Activated naive CD4-positive, alpha-beta T cell treated with anti-CD3 and anti-CD28 coated beads, Interleukin-2, amount 50 U/mL, for 72 hours (primary cell): ENCODE measurements at regions not wholly inside any gene's neighbourhood (a gene's known extent, or its start where the extent isn't known, plus 50 kb on each side); places are given as distances from the start of the nearest gene placed in this dataset.

Source experiments
- ATAC-seq, 2 donors: fragments of 150-1000 bp; cut with Tn5 transposase; 2 replicates each; pipeline ENCODE4 v1.10.0; 2021; ENCODE audit warnings: mild to moderate bottlenecking in 2 of 2, moderate library complexity in 2 of 2
- DNase-seq, 2 donors: peaks; one replicate each; pipeline ENCODE4 v3.0.0; 2021 to 2022; ENCODE audit warnings: low spot score in 2 of 2
- H3K27ac Mint-ChIP-seq, 2 donors: one replicate each; pipeline ENCODE4 v1.8.0; 2022; ENCODE audit warnings: mild to moderate bottlenecking in 2 of 2, mixed read lengths in 2 of 2
- H3K36me3 Mint-ChIP-seq, 2 donors: one replicate each; pipeline ENCODE4 v1.8.0; 2022; ENCODE audit warnings: mixed read lengths in 2 of 2
- H3K9me3 Mint-ChIP-seq, 2 donors: one replicate each; pipeline ENCODE4 v1.8.0; 2022; ENCODE audit warnings: mixed read lengths in 2 of 2

DNA sequence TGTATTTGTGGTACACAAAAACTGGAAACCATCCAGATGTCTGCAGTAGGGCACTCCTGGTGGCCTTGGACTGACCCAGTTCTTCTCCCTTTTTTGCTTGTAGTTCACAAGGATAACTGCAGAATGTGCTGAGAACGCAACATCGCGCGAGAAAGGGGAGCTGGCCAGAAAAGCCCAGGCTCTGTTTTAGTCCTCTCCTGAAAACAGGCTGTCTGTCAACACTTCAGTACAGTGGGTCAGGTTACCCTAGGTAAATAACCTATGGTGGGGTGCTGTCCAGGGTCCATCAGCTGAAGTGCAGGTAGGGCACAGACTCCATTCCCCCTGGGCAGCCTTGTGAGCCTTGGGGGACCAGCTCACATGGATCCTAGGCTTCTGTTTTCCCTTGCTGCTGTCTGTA lies 495.8 kb downstream of the MDFIC start:
- no peak overlapping the region for H3K27ac Mint-ChIP-seq
- no peaks in the 10 kb centered on the region for H3K9me3 Mint-ChIP-seq

DNA sequence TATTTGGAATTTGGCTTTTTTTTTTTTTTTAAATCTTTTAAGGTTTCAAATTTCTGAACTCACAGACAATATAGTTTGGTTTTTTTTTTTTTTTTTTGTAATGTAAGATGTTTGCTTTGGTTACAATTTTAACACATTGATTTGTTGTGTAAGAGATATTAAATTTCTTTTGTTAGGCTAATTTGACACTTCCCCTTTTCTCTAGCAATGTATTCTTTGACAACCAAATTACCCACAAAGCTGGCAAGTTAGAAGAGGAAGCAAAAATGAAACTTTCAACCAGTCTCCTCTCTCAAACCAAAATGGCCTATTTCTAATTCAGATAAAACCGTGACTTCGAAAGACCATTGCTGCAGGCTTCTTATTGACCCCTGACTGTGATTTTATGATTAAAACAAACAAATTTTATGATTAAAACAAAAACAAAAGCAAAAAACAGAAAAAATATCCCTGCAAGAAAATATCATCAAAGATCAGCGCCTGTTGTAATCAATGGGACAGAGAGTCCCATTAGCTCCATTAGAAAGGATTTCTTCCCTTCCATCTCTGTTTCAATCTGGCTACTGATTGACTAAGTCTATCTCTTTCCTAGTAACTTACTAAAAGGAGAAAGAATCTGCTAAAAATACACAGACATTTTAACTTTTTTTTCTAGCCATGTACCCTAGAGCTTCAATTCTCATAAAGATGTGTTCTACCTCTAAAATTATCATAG lies 489.2 kb downstream of the MDFIC start:
- Mint-ChIP-seq H3K9me3 (no peaks in the 10 kb centered on the region), H3K36me3 (no peaks in the 10 kb centered on the region), H3K27ac (no peak overlapping the region)
- DNase-seq (no peak), ATAC-seq (no peak)

More for the DNA sequence above, 495.8 kb downstream of the MDFIC start:
- ATAC-seq, result no peak
- no peaks in the 10 kb centered on the region for H3K36me3 Mint-ChIP-seq
- no peak for DNase-seq

DNA sequence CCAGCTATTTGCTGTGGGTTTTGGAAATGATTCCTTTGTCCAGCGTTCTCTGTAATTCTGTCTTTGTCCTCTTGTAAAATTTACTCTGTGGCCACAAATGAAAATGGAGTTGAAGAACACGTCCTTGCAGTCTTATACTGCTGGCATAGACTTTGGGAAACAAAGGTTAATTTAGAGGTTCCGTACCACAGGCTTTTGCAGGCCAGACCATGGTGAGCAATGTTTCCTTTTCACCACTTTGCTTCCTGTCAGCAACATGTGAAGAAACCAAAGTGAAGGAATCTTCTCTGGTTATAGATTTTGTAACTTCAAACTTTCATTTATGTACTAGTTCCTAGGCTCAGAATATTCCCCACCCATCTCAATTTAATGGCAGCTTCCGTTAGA lies 488.5 kb downstream of the MDFIC start:
- Mint-ChIP-seq H3K9me3 (no peaks in the 10 kb centered on the region), H3K27ac (no peak overlapping the region), H3K36me3 (no peaks in the 10 kb centered on the region)
- ATAC-seq, result no peak
- DNase-seq, result no peak

DNA sequence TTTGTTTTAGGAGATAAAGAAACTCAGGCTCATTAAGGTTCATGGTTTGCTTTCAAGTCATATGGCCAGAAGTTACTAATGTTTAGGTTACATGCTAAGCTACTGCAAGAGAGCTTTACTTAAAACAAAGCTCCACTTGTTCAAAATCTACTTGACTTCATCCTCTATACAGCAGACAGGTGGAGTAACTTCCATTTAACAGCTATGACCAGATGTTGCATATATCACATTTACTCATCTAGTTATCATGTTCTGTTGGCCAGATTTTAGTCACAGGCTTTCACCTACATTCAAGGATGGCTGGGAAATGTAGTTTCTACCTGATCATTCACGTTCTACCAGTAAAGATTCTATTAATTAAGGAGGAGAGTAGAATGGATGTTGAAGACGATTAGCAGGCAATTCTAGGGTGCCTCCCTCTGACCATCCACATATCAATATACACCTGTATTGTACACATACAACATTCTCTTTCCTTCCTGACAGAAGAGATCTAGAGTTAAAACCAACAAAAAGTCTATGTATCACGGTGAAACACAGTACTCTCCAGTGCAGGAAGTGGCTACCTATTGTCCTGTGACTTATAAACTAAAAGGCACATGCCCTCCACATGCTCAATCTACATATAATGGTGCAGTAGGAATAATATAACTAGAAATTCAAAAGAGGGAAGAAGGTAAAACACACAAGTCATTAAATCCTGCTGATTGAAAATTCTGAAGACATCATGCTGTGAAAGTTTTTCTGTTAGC lies 488.0 kb downstream of the MDFIC start:
- no peaks in the 10 kb centered on the region for H3K9me3 Mint-ChIP-seq
- ATAC-seq (no peak), DNase-seq (no peak)
- no peaks in the 10 kb centered on the region for H3K36me3 Mint-ChIP-seq
- no peak overlapping the region for H3K27ac Mint-ChIP-seq

DNA sequence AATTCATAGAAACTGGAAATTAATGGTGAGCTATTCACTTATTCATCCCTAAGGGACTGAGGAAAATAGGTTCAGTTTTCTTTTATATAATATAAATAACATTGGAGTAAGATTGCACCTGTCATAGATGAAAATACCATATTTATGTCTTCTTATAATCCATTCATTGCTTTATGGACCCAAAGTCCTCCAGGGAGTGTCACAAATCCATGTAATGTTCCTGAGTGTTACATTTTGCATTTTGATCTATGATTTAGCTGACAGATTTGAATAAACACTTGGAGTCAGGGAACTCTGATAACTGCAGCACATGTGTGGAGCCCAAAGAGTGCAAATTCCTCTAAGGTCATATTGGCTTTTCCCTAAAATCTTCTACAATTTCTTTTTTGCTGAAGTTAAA lies 484.3 kb downstream of the MDFIC start:
- Mint-ChIP-seq H3K36me3 (no peaks in the 10 kb centered on the region), H3K9me3 (peaks cover 0 to 6% of the 10 kb centered on the region in 2 donors), H3K27ac (no peak overlapping the region)
- DNase-seq, result no peak
- no peak for ATAC-seq

DNA sequence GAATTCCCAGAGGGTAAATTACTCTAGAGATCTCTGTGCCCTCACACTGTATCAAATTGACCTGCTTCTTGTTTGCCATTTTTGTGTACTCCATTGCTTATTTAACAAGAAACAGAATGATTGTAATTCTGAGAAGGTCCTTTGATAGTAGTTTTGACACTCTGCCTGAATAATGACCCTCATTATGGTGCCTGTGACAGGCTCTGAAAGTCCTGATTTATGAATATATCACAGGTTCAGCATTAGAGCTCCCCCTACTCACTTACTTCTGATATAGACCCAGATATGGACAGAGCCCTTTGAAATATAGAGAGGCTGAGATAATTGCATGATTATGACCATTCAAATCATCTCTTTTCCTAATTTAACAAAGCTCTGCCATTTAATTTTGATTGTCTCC lies 465.2 kb downstream of the MDFIC start:
- Mint-ChIP-seq H3K36me3 (no peaks in the 10 kb centered on the region), H3K9me3 (peaks cover 0 to 3% of the 10 kb centered on the region in 2 donors)

DNA sequence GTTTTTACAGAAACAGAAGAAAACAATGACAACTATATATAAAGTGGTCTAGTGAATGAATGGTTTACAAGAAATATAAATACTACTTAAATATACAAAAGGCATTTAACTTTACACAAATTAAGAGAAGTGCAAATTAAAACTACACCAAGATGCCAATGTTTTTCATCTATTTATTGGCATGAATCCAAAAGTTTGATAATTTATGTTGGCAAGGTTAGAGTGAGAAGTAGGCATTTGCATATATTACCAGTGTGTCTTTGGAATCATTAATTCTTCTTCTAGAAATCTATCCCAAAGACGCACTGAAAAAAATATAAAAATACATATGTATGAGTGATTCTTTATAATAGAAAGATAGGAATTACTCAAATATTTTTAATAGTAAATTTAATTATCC lies 457.4 kb downstream of the MDFIC start:
- ATAC-seq (no peak), DNase-seq (no peak)
- Mint-ChIP-seq H3K27ac (no peak overlapping the region), H3K36me3 (no peaks in the 10 kb centered on the region), H3K9me3 (no peaks in the 10 kb centered on the region)

More for the DNA sequence above, 465.2 kb downstream of the MDFIC start:
- DNase-seq (no peak), ATAC-seq (no peak)
- no peak overlapping the region for H3K27ac Mint-ChIP-seq

DNA sequence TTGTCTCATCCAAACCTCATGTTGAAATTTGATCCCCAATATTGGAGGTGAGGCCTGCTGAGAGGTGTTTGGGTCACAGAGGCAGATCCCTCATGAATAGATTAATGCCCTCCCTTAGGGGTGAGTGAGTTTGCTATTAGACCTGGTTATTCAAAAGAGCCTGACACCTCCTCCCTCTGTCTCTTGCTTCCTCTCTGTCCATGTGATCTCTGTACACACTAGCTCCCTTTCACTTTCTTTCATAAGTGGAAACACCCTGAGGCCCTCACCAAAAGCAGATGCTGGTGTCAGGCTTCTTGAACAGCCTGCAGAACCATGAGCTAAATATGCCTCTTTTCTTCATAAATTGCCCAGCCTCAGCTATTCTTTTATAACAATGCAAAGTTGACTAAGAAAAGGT lies 447.1 kb downstream of the MDFIC start:
- ATAC-seq (no peak), DNase-seq (no peak)
- Mint-ChIP-seq H3K9me3 (no peaks in the 10 kb centered on the region), H3K27ac (no peak overlapping the region), H3K36me3 (no peaks in the 10 kb centered on the region)

DNA sequence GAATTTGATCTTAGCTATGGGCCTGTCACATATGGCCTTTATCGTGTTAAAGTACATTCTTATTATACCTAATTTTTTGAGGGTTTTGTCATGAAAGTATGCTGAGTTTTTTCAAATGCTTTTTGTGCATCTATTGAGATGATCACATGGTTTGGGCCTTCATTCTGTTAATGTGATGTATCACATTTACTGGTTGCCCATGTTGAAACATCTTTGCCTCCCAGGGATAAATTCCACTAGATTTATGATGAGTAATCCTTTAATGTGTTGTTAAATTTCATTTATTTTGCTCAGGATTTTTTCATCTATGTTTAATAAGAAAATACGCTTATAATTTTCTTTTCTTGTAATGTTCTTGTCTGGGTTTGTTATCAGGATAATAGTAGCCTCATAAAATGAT lies 442.0 kb downstream of the MDFIC start:
- Mint-ChIP-seq H3K9me3 (no peaks in the 10 kb centered on the region), H3K36me3 (no peaks in the 10 kb centered on the region), H3K27ac (no peak overlapping the region)
- ATAC-seq (no peak), DNase-seq (no peak)

DNA sequence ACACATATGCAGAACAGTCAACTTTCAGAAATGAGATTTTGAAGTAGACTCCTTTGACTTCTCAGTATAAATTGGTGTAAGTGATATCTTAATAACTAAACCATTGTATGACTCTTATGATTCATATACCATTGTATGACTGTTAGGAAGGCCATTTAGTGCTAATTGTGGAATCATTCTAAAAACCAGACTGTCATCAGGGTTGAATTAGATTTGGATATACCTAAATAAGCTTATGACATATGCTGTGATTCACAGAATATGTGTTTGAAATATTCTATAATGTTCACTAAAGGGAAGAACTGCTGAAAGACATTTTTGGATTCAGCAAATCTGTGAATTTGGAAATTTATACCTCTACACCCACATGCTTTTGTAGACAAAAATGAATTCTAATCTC lies 438.1 kb downstream of the MDFIC start:
- DNase-seq (no peak), ATAC-seq (no peak)
- Mint-ChIP-seq H3K27ac (no peak overlapping the region), H3K9me3 (no peaks in the 10 kb centered on the region), H3K36me3 (no peaks in the 10 kb centered on the region)

DNA sequence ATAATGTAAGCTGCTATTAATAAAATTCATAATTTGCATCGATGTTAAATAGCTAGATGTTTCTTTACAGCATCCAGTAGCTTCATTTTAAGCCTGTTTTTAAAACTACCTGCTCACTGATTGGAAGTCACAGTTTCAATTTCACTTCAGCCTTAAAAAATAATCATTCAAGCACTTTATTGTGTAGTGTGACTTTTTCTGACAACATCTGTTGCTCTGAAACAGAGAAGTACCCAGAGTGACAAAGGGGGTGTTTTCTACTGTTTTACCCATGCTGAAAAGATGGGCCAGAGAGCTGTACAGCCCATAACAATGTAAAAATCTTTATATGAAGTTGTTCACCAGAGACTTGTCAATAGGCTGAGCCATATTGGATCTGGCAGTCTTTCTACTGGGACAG lies 437.2 kb downstream of the MDFIC start:
- ATAC-seq, result no peak
- DNase-seq, result no peak
- H3K36me3 Mint-ChIP-seq, result no peaks in the 10 kb centered on the region
- no peak overlapping the region for H3K27ac Mint-ChIP-seq
- H3K9me3 Mint-ChIP-seq, result no peaks in the 10 kb centered on the region

DNA sequence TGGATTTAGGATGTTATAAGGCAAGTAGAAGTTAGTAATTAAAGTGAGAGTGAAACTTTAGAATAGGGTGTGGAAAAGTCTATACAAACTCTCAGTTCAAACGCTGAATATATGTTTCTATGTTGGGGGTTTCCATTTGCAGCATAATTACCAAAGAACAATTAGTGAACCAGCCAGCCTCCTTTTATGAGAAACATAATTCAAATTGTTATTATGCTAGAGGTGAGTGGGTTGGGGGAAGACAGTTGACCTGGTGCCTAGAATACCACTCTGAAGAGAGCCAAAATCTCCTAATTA lies 435.8 kb downstream of the MDFIC start:
- ATAC-seq (no peak), DNase-seq (no peak)
- H3K27ac Mint-ChIP-seq, result no peak overlapping the region
- no peaks in the 10 kb centered on the region for H3K9me3 Mint-ChIP-seq
- H3K36me3 Mint-ChIP-seq, result no peaks in the 10 kb centered on the region

DNA sequence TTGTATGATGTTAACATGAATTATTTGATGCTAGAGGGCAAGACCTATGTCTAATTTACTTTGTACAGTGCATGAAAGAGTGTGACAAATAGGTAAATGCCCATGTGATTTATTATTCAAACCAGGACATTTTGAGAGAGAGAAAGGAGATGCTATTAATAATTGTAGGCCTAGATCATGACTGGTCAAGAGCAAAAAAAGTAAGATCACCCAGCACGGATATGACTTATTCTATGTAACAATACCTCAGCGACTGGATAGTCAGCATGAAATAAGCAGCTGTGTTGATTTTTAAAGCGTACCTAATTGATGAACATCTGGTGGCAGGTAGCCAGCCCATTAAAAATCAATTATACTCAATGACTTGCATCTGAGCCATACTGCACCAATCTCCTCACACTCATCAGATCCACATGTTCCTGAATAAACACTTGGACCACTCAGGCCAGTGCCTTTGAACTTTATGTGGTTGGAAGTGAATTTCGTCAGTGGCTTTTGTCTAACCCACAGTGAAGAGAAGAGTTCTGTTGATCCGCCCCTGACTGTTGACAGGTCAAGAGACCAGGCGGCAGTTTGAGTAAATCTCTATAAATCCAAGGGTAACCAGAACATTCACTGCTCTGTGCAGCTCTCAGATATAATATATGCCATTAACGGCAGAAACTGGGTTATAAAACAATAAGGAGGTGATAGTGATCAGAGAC lies 435.3 kb downstream of the MDFIC start:
- DNase-seq, result no peak
- H3K27ac Mint-ChIP-seq, result no peak overlapping the region
- H3K9me3 Mint-ChIP-seq, result no peaks in the 10 kb centered on the region
- ATAC-seq, result no peak
- no peaks in the 10 kb centered on the region for H3K36me3 Mint-ChIP-seq

DNA sequence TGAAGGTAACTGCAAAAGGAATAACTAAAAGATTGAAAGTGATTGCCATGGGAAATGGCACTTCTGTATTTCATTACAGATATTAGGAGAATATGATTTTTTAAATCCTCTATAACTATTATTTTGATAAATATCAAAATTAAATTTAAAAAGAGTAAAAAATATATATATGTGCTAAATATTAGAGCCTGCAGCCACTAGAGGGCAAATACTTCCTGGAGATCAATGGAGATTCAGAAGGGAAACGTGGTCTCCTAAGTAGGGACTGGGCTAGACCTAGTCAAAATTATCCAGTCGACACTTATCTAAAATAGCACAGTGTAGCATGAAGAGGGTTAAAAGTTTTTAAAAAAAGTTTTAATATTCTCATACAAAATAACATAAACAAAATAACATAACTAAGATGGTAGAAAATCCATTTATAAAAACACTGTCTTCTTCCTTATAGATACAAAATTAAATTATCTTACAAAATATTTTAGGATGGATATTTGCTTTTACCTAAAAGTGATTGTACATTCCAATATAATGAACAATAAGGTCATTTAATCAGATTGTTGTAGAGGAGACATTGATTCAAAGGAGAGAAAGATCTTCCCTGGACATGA lies 434.3 kb downstream of the MDFIC start:
- Mint-ChIP-seq H3K9me3 (no peaks in the 10 kb centered on the region), H3K36me3 (no peaks in the 10 kb centered on the region), H3K27ac (no peak overlapping the region)
- DNase-seq (no peak), ATAC-seq (no peak)

DNA sequence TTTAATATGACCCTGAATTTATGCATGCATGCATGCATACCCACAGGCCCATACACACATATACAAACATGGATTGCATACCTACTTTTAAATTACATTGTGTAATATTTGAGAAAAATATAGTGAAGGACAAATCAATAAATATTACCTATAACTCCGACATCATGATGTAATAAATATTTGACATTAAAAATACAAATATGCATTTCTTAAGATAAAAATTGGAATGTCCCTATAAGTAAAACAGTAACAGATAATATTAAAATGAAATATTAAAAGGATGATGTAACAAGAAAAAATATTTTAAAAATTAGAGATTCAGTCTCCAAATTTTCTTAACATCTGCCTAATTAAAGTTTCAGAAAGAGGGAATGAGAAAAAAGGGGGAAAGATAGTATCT lies 433.0 kb downstream of the MDFIC start:
- no peak overlapping the region for H3K27ac Mint-ChIP-seq
- no peaks in the 10 kb centered on the region for H3K9me3 Mint-ChIP-seq
- H3K36me3 Mint-ChIP-seq, result no peaks in the 10 kb centered on the region
- ATAC-seq (no peak), DNase-seq (no peak)

DNA sequence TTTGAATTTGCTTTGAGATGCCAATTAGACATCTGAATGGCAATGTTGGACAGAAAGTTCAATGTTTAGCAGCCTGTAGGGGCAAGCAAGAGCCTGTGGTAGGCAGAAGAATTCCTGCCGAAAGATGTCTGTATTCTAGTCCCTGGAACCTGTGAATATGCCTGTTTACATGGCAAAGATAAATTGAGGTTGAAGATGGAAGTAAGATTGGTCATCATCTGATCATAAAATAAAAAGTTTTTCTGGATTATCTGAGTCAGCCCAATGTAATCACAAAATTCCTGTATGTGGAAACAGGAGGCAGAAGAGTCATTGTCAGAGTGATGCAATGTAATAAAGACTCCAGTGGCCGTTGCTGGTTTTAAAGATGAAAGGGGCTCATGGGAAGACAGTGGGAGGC lies 430.5 kb downstream of the MDFIC start:
- Mint-ChIP-seq H3K27ac (no peak overlapping the region), H3K9me3 (no peaks in the 10 kb centered on the region), H3K36me3 (no peaks in the 10 kb centered on the region)
- DNase-seq, result no peak
- ATAC-seq, result no peak

DNA sequence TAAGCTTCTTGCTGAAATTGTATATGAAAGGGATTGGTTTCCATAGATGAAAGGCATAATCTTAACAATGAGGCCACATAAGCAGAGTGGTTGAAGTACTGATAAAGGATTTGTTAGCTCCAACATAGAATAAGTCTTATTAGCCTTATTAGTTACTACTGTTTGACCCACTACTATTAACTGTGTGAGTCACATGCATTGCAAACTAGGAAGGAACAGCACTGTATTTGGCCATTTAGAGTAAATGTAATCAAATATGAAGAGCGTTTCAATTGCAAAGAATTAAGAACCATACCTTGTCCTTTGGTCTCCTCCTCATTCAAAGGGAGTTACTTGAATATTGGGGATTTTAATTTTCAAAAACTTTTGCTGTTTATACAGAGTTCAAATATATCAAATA lies 428.9 kb downstream of the MDFIC start:
- ATAC-seq (no peak), DNase-seq (no peak)
- Mint-ChIP-seq H3K9me3 (no peaks in the 10 kb centered on the region), H3K36me3 (no peaks in the 10 kb centered on the region), H3K27ac (no peak overlapping the region)
